ENCODE measurements at regions not wholly inside any gene's neighbourhood (a gene's known extent, or its start where the extent isn't known, plus 50 kb on each side); places are given as distances from the start of the nearest gene placed in this dataset.

- no peak for DNase-seq
Observed at GRCh38 chr13:59607172-59607571, 556.6 kb downstream of the DIAPH3 start.

GRCh38 chr13:59607780-59608233, 555.9 kb downstream of the DIAPH3 start:
- no peak for DNase-seq

GRCh38 chr13:59609421-59609820, 554.3 kb downstream of the DIAPH3 start:
- no peak for DNase-seq
